Heart left ventricle (tissue), 16 donors: ENCODE measurements at regions not wholly inside any gene's neighbourhood (a gene's known extent, or its start where the extent isn't known, plus 50 kb on each side); places are given as distances from the start of the nearest gene placed in this dataset.

Experiments used
- ATAC-seq, 4 donors: fragments of 200-7000 bp; cut with Tn5 transposase; one replicate each; pipeline ENCODE4 v1.9.1; 2020 to 2022; ENCODE audit warnings: moderate library complexity in 4 of 4, mild to moderate bottlenecking in 3 of 4, moderate number of reproducible peaks in 1 of 4
- DNase-seq, 5 donors: peaks; one replicate each; pipeline ENCODE4 v3.0.0-alpha.2; 2020
- H3K27ac ChIP-seq, 12 donors: fragments of 200-600 bp; sonication (generic) in 4 of 12; one replicate each; pipeline versions ENCODE4 v1.5.0 to v1.8.0; 2016 to 2022; ENCODE audit warnings: mild to moderate bottlenecking in 2 of 12
- H3K27me3 ChIP-seq, 9 donors: fragments of 200-600 bp; sonication (generic) in 2 of 9; one replicate each; pipeline versions ENCODE4 v1.5.1 to v1.8.0; 2016 to 2022; ENCODE audit warnings: mild to moderate bottlenecking in 3 of 9
- H3K36me3 ChIP-seq, 9 donors: fragments of 200-600 bp; sonication (generic) in 2 of 9; one replicate each; pipeline versions ENCODE4 v1.5.0 to v1.8.0; 2018 to 2022; ENCODE audit warnings: mild to moderate bottlenecking in 2 of 9
- H3K4me1 ChIP-seq, 12 donors: fragments of 200-600 bp; sonication (generic) in 4 of 12; one replicate each; pipeline versions ENCODE4 v1.5.0 to v1.8.0; 2016 to 2022; ENCODE audit warnings: mild to moderate bottlenecking in 3 of 12
- H3K4me3 ChIP-seq, 12 donors: fragments of 200-600 bp; sonication (generic) in 4 of 12; one replicate each; pipeline versions ENCODE4 v1.5.0 to v1.8.0; 2017 to 2022; ENCODE audit warnings: mild to moderate bottlenecking in 9 of 12, moderate library complexity in 4 of 12
- H3K9me3 ChIP-seq, 12 donors: fragments of 200-600 bp; sonication (generic) in 4 of 12; one replicate each; pipeline versions ENCODE4 v1.5.0 to v1.8.0; 2016 to 2022; ENCODE audit warnings: mild to moderate bottlenecking in 1 of 12
- CTCF ChIP-seq, 12 donors: fragments of 200-600 bp; sonication (generic) in 4 of 12; IDR thresholded peaks; one replicate each; pipeline versions ENCODE4 v1.5.0 to v1.8.0; 2018 to 2022; ENCODE audit warnings: antibody characterized with exemption in 12 of 12, mild to moderate bottlenecking in 5 of 12
- POLR2A ChIP-seq, 2 donors: fragments of 450-650 bp; IDR thresholded peaks; one replicate each; pipeline ENCODE4 v1.6.1; 2017; ENCODE audit warnings: antibody characterized with exemption in 2 of 2, mild to moderate bottlenecking in 2 of 2, moderate library complexity in 2 of 2
- WGBS, 4 donors: extraction: QIAGEN DNeasy Blood & Tissue Kit in 2 of 4; methylation state at CpG; one replicate each; pipeline versions ENCODE4 v1.1.5 to v1.1.7; 2013 to 2018; 5-methylcytosine and 5-hydroxymethylcytosine counted together
- intact Hi-C, 10 donors: fragments of 100-400 bp; cut with DNase I; formaldehyde crosslinking; loops; one replicate each; pipeline versions ENCODE4 v1.11.1 to v1.14.2; 2022
- donor health status: ischemic (EF 13 %, LVEDD 7.1; RV severe dilation, severe dysfunction).
- donor health status: healthy with polysubstance abuse.
- donor health status: DM: no; HTN: yes; CAD: no.
- donor health status: DM: no; HTN: no; CAD: no.
- donor health status: ischemic (EF 25% LVEDD 6.9; RV normal size, moderate dysfunction).
- donor health status: ischemic (EF 25% LVEDD 5.7; RV mildly dilated, moderate dysfunction).
- donor health status: healthy.
- donor health status: DM: yes; HTN: yes; CAD: no.
- donor health status: ischemic (EF 35%, LVEDD 5.7; RV mildly dilated, moderate dysfunction).
- donor health status: nonischemic (EF 11% LVEDD 7.7; RV severe dilation, severe dysfunction).
- donor health status: DM: yes; HTN: yes; CAD: no.
- donor health status: PGD.
- donor health status: ischemic (EF 29% LVEDD 5.4; RV normal size, mild dysfunction).
- donor health status: nonischemic (EF 23%, LVEDD 6.1; RV moderate dilation, normal function).

- H3K4me1 ChIP-seq: no peaks in the 10 kb centered on the region
- H3K4me3 ChIP-seq: no peak overlapping the region
- H3K9me3 ChIP-seq: no peaks in the 10 kb centered on the region
- no peaks in the 10 kb centered on the region for H3K36me3 ChIP-seq
- DNase-seq (no peak), ATAC-seq (no peak)
- H3K27me3 ChIP-seq: peaks cover 0 to 3% (median 0%) of the 10 kb centered on the region in 9 donors
- H3K27ac ChIP-seq: no peak overlapping the region
- WGBS, 4 donors: 61 to 88% (median 86%) methylated on average over 4 of the region's 4 CpGs
- TF ChIP-seq CTCF (IDR thresholded peaks at IDR 0.05) (no peak), POLR2A (IDR thresholded peaks at IDR 0.05) (no peak)
- intact Hi-C loops: no loop called here
These were observed 1028.3 kb upstream of the WWC1 start for GRCh38 chr5:167263185-167263584.

DNA sequence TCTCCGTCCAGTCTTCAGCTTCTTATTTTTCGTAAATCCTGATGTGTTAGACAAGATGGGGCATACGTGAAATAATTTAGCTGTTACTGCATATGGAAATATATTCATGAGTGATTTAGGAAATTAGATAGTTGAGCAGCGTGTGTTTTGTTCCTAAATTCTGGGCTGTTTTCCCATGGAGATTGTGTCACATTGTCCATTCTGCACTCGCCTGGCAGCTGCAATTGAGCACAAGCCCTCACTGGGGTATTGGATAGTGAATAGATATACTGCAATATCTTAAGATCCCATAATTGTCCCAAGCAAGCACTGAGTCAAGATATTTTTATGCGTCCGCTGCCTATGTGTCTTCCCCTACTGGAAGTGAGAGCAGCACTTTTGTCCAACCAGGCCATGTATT lies 1027.1 kb upstream of the WWC1 start:
- Histone ChIP-seq H3K4me1 (no peaks in the 10 kb centered on the region), H3K9me3 (no peaks in the 10 kb centered on the region), H3K27ac (no peak overlapping the region), H3K27me3 (peaks cover 0 to 3% (median 0%) of the 10 kb centered on the region in 9 donors), H3K36me3 (no peaks in the 10 kb centered on the region), H3K4me3 (no peak overlapping the region)
- DNase-seq (no peak), ATAC-seq (no peak)
- TF ChIP-seq CTCF (IDR thresholded peaks at IDR 0.05) (no peak), POLR2A (IDR thresholded peaks at IDR 0.05) (no peak)
- WGBS, 4 donors: 75 to 84% (median 81%) methylated on average over 7 of the region's 7 CpGs
- intact Hi-C loops: no loop called here

DNA sequence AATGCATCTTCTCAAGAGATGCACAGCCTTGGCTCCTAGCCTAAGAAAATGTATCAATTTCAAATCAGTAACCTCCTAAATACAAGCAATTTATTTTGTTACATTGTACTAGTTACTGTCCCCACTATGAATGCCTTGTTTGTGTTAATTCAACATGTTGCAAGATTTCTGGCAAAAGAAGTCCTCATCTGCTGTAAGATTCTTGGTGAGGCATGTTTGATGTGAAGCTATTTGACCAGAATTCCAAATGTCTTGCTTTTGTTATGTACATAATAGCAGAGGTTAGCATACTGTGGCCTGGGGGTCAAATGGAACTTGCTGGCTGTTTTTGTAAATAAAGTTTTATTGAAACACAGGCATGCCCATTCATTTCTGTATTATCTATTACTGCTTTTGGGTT lies 1023.1 kb upstream of the WWC1 start:
- H3K27me3 ChIP-seq: no peaks in the 10 kb centered on the region
- no peak for DNase-seq
- no peak for TF ChIP-seq POLR2A (IDR thresholded peaks at IDR 0.05)
- no peak for TF ChIP-seq CTCF (IDR thresholded peaks at IDR 0.05)
- intact Hi-C loops: no loop called here
- no peaks in the 10 kb centered on the region for H3K4me1 ChIP-seq
- no peak overlapping the region for H3K4me3 ChIP-seq
- H3K27ac ChIP-seq: no peak overlapping the region
- no peaks in the 10 kb centered on the region for H3K36me3 ChIP-seq
- no peak for ATAC-seq
- no peaks in the 10 kb centered on the region for H3K9me3 ChIP-seq

GRCh38 chr5:167269146-167269545 lies 1022.3 kb upstream of the WWC1 start:
- TF ChIP-seq POLR2A (IDR thresholded peaks at IDR 0.05) (no peak), CTCF (IDR thresholded peaks at IDR 0.05) (no peak)
- intact Hi-C loops: no loop called here
- H3K27me3 ChIP-seq: no peaks in the 10 kb centered on the region
- 37 to 54% (median 46%) methylated on average over 3 of the region's 3 CpGs for WGBS, 4 donors
- H3K27ac ChIP-seq: no peak overlapping the region
- no peak for ATAC-seq
- H3K9me3 ChIP-seq: no peaks in the 10 kb centered on the region
- DNase-seq: no peak
- no peaks in the 10 kb centered on the region for H3K36me3 ChIP-seq
- H3K4me1 ChIP-seq: no peaks in the 10 kb centered on the region
- H3K4me3 ChIP-seq: no peak overlapping the region
